ENCODE measurements at regions not wholly inside any gene's neighbourhood (a gene's known extent, or its start where the extent isn't known, plus 50 kb on each side); places are given as distances from the start of the nearest gene placed in this dataset.

DNA sequence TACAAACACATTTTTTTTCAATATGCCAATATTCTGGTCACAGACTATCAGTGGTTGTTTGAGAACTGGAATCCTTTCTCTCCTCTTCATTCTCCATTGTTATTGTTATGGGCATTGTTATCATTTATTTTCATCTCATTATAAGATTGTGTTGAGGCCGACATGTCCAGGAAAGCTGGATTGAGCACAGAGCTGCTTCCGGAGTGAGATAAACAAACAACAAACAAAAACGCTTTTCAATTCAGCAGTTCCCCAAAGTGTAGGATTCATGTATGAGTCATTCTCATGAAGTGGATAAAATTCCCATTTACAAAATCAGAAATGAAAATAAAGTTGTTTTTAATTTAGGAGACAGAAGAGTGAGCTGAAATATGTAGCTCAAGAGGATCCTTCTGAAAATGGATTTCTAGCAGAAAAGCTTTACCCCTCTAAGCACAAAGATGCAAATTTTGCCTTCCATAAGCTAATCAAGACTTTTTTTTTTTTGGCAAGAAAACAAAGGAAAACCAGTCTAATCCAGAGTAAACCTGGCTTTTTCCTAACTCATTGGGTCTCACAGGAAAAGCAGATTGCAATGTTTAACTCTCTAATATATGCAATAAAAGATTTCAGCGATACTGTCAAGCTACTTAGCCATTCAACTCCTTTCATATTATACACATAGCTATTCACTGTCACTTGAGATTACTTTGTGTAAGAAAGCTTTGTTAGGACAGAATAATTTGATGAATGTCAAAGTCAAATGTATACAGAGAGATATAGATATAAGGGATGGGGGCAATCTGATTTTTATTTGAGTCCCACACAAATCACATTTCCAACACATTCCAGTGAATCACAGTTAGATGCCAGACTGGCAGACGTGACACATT is 1441.7 kb upstream of the CELF4 start:
- TF ChIP-seq CTCF (IDR thresholded peaks at IDR 0.05) (no peak), POLR2A (IDR thresholded peaks at IDR 0.05) (no peak), EP300 (IDR thresholded peaks at IDR 0.05) (no peak), POLR2AphosphoS5 (IDR thresholded peaks at IDR 0.05) (no peak)

Measured in sigmoid colon (tissue), 4 donors.